ENCODE measurements at regions not wholly inside any gene's neighbourhood (a gene's known extent, or its start where the extent isn't known, plus 50 kb on each side); places are given as distances from the start of the nearest gene placed in this dataset.

- no peaks in the 10 kb centered on the region for H3K36me3 Mint-ChIP-seq
- Histone ChIP-seq H3K4me1 (ENCODE audit: control insufficient read depth in 1 of 2, insufficient read depth in 2 of 2, low read length in 2 of 2) (no peaks in the 10 kb centered on the region), H3K4me2 (replicated peaks; ENCODE audit: extremely low read depth, low read length, poor library complexity, severe bottlenecking) (no peak overlapping the region), H3K36me3 (replicated peaks in 1 of 2; ENCODE audit: control insufficient read depth in 1 of 2, insufficient read depth in 2 of 2, low read length in 2 of 2) (no peaks in the 10 kb centered on the region), H3K79me2 (ENCODE audit: insufficient read depth, low read length) (no peaks in the 10 kb centered on the region), H3K4me3 (replicated peaks in 1 of 3; ENCODE audit: low read depth in 2 of 3, low read length in 3 of 3) (no peak overlapping the region), H3K9me3 (replicated peaks in 1 of 2; ENCODE audit: control insufficient read depth in 1 of 2, insufficient read depth in 1 of 2, low read length in 2 of 2) (no peaks in the 10 kb centered on the region), H2AFZ (ENCODE audit: insufficient read depth, low read depth, low read length, poor library complexity, severe bottlenecking) (no peak overlapping the region), H4K20me1 (ENCODE audit: insufficient read depth, low read length) (no peaks in the 10 kb centered on the region), H3K27ac (ENCODE audit: low read depth in 1 of 2, low read length in 2 of 2) (no peak overlapping the region), H3K9ac (ENCODE audit: insufficient read depth, low read length, poor library complexity, severe bottlenecking) (no peak overlapping the region), H3K27me3 (ENCODE audit: control insufficient read depth in 2 of 2, insufficient read depth in 2 of 2, low read length in 2 of 2) (peaks cover 2 to 8% of the 10 kb centered on the region in 2 donors)
- no peaks in the 10 kb centered on the region for H3K4me1 Mint-ChIP-seq
- peaks cover 0 to 1% (median 0%) of the 10 kb centered on the region in 7 donors for H3K9me3 Mint-ChIP-seq
- whole genome bisulfite sequencing (ENCODE audit: insufficient coverage): 88% methylated on average over 1 of the region's 1 CpG
- H3K27me3 Mint-ChIP-seq (ENCODE audit: low read depth in 3 of 3): peaks cover 0 to 11% (median 9%) of the 10 kb centered on the region in 3 donors
- DNase-seq: no peak
- intact Hi-C loops (cut with micrococcal nuclease): no loop called here
- no peak overlapping the region for H3K4me3 Mint-ChIP-seq
- no peak overlapping the region for H3K27ac Mint-ChIP-seq
- no peak for TF ChIP-seq CTCF (IDR thresholded peaks at IDR 0.05)
Measured at GRCh38 chr12:5160827-5161226, 117.1 kb downstream of the KCNA5 start.

GRCh38 chr12:5163661-5164060, 120.0 kb downstream of the KCNA5 start:
- WGBS (ENCODE audit: insufficient coverage): no CpG with 5 or more reads among the region's 3 CpGs
- no peaks in the 10 kb centered on the region for H3K36me3 ChIP-seq (replicated peaks in 1 of 2; ENCODE audit: control insufficient read depth in 1 of 2, insufficient read depth in 2 of 2, low read length in 2 of 2)
- no peaks in the 10 kb centered on the region for H3K9me3 ChIP-seq (replicated peaks in 1 of 2; ENCODE audit: control insufficient read depth in 1 of 2, insufficient read depth in 1 of 2, low read length in 2 of 2)
- H3K4me3 Mint-ChIP-seq: no peak overlapping the region
- H3K27ac ChIP-seq (ENCODE audit: low read depth in 1 of 2, low read length in 2 of 2): no peak overlapping the region
- H3K4me3 ChIP-seq (replicated peaks in 1 of 3; ENCODE audit: low read depth in 2 of 3, low read length in 3 of 3): no peak overlapping the region
- H3K27ac Mint-ChIP-seq: no peak overlapping the region
- no peaks in the 10 kb centered on the region for H3K4me1 Mint-ChIP-seq
- peaks cover 3 to 12% (median 7%) of the 10 kb centered on the region in 3 donors for H3K27me3 Mint-ChIP-seq (ENCODE audit: low read depth in 3 of 3)
- H3K4me1 ChIP-seq (ENCODE audit: control insufficient read depth in 1 of 2, insufficient read depth in 2 of 2, low read length in 2 of 2): no peaks in the 10 kb centered on the region
- no peaks in the 10 kb centered on the region for H4K20me1 ChIP-seq (ENCODE audit: insufficient read depth, low read length)
- no peak overlapping the region for H2AFZ ChIP-seq (ENCODE audit: insufficient read depth, low read depth, low read length, poor library complexity, severe bottlenecking)
- H3K9ac ChIP-seq (ENCODE audit: insufficient read depth, low read length, poor library complexity, severe bottlenecking): no peak overlapping the region
- TF ChIP-seq CTCF (IDR thresholded peaks at IDR 0.05): no peak
- H3K36me3 Mint-ChIP-seq: no peaks in the 10 kb centered on the region
- H3K9me3 Mint-ChIP-seq: peaks cover 0 to under 1% (median 0%) of the 10 kb centered on the region in 7 donors
- DNase-seq: no peak
- no peak overlapping the region for H3K4me2 ChIP-seq (replicated peaks; ENCODE audit: extremely low read depth, low read length, poor library complexity, severe bottlenecking)
- intact Hi-C loops (cut with micrococcal nuclease): no loop called here
- no peaks in the 10 kb centered on the region for H3K79me2 ChIP-seq (ENCODE audit: insufficient read depth, low read length)
- H3K27me3 ChIP-seq (ENCODE audit: control insufficient read depth in 2 of 2, insufficient read depth in 2 of 2, low read length in 2 of 2): peaks cover under 1 to 8% of the 10 kb centered on the region in 2 donors
